Naive thymus-derived CD8-positive, alpha-beta T cell (primary cell): ENCODE measurements at regions not wholly inside any gene's neighbourhood (a gene's known extent, or its start where the extent isn't known, plus 50 kb on each side); places are given as distances from the start of the nearest gene placed in this dataset.

Experiments
- ATAC-seq, 2 donors: fragments of 150-1000 bp; cut with Tn5 transposase in 1 of 2; sonication (Bioruptor Pico), chemical (Tn5 transposase) in 1 of 2; 1 replicate in 1 of 2; 2 replicates in 1 of 2; pipeline ENCODE4 v1.10.0; 2021; ENCODE audit warnings: mild to moderate bottlenecking in 2 of 2, moderate library complexity in 2 of 2
- POLR2A ChIA-PET: fragments of 350-600 bp; sonication (Branson Sonifier 250); formaldehyde crosslinking; loops from one replicate; lab custom pipeline; 2021; ENCODE audit warnings: antibody characterized with exemption; lab: Charles Lee
- DNase-seq, 10 donors: peaks; one replicate each; pipeline versions ENCODE4 v3.0.0 to v3.0.0-alpha.2; 2020 to 2022
- H3K27ac Mint-ChIP-seq, 10 donors: one replicate each; pipeline ENCODE4 v1.8.0; 2020 to 2022; ENCODE audit warnings: mild to moderate bottlenecking in 10 of 10, mixed read lengths in 10 of 10, moderate library complexity in 4 of 10, inconsistent platforms in 1 of 10
- H3K27me3 Mint-ChIP-seq, 5 donors: one replicate each; pipeline ENCODE4 v1.8.0; 2021 to 2022; ENCODE audit warnings: mixed read lengths in 5 of 5
- H3K36me3 Mint-ChIP-seq, 3 donors: one replicate each; pipeline ENCODE4 v1.8.0; 2020 to 2022; ENCODE audit warnings: mixed read lengths in 3 of 3, mild to moderate bottlenecking in 2 of 3, inconsistent platforms in 1 of 3
- H3K4me1 Mint-ChIP-seq, 4 donors: one replicate each; pipeline ENCODE4 v1.8.0; 2021 to 2022; ENCODE audit warnings: mixed read lengths in 4 of 4
- H3K4me3 Mint-ChIP-seq, 10 donors: one replicate each; pipeline ENCODE4 v1.8.0; 2020 to 2022; ENCODE audit warnings: mild to moderate bottlenecking in 10 of 10, mixed read lengths in 10 of 10, moderate library complexity in 6 of 10, inconsistent platforms in 1 of 10
- H3K9me3 Mint-ChIP-seq, 9 donors: one replicate each; pipeline ENCODE4 v1.8.0; 2020 to 2022; ENCODE audit warnings: mixed read lengths in 9 of 9, mild to moderate bottlenecking in 3 of 9, inconsistent platforms in 1 of 9, moderate library complexity in 1 of 9

DNA sequence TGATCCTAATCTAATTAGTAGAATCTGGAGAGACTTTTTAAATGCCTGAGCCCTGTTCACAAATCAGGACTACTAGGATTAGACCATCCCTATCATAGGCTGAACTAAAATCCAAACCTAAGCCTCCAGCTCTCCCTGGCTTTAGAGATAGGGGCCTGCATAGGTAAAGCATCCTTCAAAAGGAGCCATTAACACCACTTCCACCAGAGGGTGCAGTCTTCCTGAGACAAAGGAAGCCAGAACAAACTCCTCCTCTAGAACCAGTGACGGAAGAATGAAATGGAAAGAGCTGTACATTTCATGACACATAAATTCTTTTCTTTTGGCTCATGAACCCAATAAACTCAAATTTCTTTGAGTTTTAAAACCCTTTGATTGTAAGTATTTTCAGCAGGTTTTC lies 291.2 kb upstream of the ADGRB3 start:
- POLR2A ChIA-PET, result no interaction called here
- Mint-ChIP-seq H3K4me1 (no peaks in the 10 kb centered on the region), H3K9me3 (peaks cover 0 to 12% (median 0%) of the 10 kb centered on the region in 9 donors), H3K4me3 (no peak overlapping the region), H3K36me3 (no peaks in the 10 kb centered on the region), H3K27me3 (no peaks in the 10 kb centered on the region), H3K27ac (no peak overlapping the region)
- no peak for ATAC-seq
- DNase-seq, result no peak

DNA sequence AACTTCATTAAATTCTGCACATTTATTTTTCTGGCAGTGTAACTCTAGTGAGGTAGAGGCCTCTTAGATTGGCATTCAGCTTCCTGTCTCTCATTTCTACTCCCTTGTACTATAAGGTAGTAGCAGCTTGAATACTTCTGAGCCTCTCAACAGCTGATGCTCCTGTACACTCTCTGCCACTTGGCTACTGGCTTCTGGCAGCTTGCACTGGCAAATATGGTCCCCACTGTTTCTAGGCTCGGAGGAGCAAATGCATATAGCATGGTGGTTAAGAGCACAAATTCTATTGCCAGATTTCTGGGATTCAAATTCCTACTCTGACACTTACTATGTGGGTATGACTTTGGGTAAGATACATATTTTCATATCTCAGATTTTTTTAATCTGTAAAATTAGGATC lies 292.8 kb upstream of the ADGRB3 start:
- Mint-ChIP-seq H3K9me3 (no peaks in the 10 kb centered on the region), H3K36me3 (no peaks in the 10 kb centered on the region), H3K4me1 (no peaks in the 10 kb centered on the region), H3K4me3 (no peak overlapping the region), H3K27me3 (no peaks in the 10 kb centered on the region), H3K27ac (no peak overlapping the region)
- no peak for ATAC-seq
- no peak for DNase-seq
- POLR2A ChIA-PET, result no interaction called here

DNA sequence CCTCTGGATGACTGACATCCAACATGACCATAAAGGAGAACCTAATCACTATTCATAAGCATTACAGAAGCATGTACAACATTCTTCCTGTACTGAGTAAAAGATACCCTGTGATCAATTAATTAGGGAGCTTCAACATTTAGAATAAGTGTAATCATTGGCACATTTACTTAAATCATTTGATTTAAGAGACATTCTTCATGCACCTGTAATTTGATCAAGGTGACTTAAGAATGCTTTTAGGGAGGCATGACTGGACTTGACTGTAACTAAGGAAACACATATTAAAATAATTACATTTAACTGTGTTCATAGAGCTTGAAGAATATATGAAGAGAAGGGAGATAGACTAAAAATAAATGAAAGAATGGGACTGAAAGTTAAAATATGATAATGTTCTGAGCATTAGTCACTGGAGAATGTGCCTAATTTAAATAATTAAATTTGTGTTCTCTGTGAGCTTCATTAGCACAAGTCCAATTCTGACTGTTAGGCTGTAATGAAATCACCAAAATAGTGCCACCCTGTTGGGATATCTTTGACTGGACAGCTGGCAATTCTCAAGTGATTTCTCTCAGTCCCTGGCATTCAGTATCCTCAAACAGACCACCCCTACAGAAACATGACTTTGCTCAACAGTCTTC lies 295.5 kb upstream of the ADGRB3 start:
- Mint-ChIP-seq H3K27me3 (no peaks in the 10 kb centered on the region), H3K27ac (no peak overlapping the region), H3K4me1 (no peaks in the 10 kb centered on the region), H3K36me3 (no peaks in the 10 kb centered on the region), H3K9me3 (no peaks in the 10 kb centered on the region), H3K4me3 (no peak overlapping the region)
- DNase-seq (no peak), ATAC-seq (no peak)
- POLR2A ChIA-PET, result no interaction called here

DNA sequence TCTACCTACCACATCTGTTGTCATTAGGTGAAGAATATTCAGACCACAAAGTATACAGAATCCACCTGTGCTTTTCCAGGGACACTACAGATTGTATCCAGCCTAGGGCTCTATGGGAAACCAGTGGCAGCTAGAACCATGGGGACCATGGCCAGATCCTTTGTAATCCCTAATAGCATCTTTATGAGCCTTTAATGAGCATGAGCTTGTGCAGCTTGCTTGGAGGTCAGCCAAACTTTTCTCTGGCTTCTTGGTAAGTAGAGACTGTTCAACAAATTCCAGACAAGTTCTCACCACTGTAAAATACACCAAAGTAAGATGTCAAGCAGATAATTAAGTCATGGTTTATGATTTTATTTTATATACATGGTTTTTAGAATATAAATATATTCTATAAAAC lies 301.6 kb upstream of the ADGRB3 start:
- no peak for DNase-seq
- H3K9me3 Mint-ChIP-seq, result no peaks in the 10 kb centered on the region
- H3K36me3 Mint-ChIP-seq, result no peaks in the 10 kb centered on the region
- no peak for ATAC-seq
- H3K4me3 Mint-ChIP-seq, result no peak overlapping the region
- no peaks in the 10 kb centered on the region for H3K4me1 Mint-ChIP-seq
- H3K27ac Mint-ChIP-seq, result no peak overlapping the region
- H3K27me3 Mint-ChIP-seq, result no peaks in the 10 kb centered on the region
- POLR2A ChIA-PET, result no interaction called here

DNA sequence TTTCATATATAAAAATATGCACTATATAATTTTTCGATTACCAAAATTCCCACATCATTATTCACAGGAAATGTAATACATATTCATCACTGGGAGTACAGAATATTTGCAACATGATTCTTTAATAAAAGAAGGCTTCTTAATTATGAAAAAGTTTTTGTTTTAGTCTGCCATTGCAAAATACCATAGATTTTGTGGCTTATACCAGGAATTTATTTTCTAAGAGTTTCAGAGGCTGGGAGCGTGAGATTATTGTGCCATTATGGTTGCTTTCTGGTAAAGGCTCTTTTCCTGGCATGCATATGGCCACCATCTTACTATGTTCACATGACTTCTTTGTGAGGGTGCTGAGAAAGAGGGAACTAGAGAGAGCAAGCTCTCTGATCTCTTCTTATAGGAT lies 306.9 kb upstream of the ADGRB3 start:
- Mint-ChIP-seq H3K4me3 (no peak overlapping the region), H3K36me3 (no peaks in the 10 kb centered on the region), H3K9me3 (peaks cover 0 to 2% (median 0%) of the 10 kb centered on the region in 9 donors), H3K27ac (no peak overlapping the region), H3K27me3 (no peaks in the 10 kb centered on the region), H3K4me1 (no peaks in the 10 kb centered on the region)
- no peak for ATAC-seq
- POLR2A ChIA-PET, result no interaction called here
- no peak for DNase-seq

DNA sequence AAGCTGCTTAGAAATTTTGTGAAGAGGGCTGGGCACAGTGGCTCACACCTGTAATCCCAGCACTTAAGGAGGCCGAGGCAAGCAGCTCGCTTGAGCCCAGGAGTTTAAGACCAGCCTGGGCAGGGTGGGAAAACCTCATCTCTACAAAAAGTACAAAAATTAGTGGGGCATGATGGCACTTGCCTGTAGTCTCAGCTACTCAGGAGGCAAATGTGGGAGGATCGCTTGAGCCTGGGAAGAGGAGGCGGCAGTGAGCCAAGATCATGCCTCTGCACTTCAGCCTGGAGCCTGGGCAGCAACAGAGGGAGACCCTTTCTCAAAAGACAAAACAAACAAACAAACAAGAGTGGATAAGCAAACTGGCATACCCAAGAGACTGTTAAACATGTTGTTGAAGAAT lies 308.3 kb upstream of the ADGRB3 start:
- ATAC-seq (no peak), DNase-seq (no peak)
- no peaks in the 10 kb centered on the region for H3K27me3 Mint-ChIP-seq
- no peaks in the 10 kb centered on the region for H3K4me1 Mint-ChIP-seq
- H3K27ac Mint-ChIP-seq, result no peak overlapping the region
- POLR2A ChIA-PET, result no interaction called here
- peaks cover 0 to 4% (median 0%) of the 10 kb centered on the region in 9 donors for H3K9me3 Mint-ChIP-seq
- H3K36me3 Mint-ChIP-seq, result no peaks in the 10 kb centered on the region
- no peak overlapping the region for H3K4me3 Mint-ChIP-seq

DNA sequence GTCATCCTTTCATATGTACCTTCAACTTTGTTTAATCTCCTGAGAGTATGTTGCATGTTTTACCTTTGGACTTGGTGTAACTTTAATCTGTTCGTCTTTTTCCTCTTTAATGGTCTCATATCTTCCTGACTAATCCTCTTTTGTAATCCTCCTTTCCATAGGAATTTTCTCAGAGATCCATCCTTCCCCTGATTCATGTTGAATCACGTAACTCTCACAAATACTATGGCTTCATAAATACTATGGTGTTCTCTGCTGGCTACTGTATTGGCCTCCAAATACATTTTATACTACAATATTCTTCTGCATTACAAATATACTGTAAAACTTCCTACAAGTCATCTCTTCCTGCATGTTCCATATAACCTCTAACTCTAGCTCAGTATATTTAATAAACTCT lies 317.7 kb upstream of the ADGRB3 start:
- Mint-ChIP-seq H3K27me3 (no peaks in the 10 kb centered on the region), H3K27ac (no peak overlapping the region), H3K9me3 (peaks cover 0 to 5% (median 0%) of the 10 kb centered on the region in 9 donors), H3K4me3 (no peak overlapping the region), H3K4me1 (no peaks in the 10 kb centered on the region), H3K36me3 (no peaks in the 10 kb centered on the region)
- no peak for ATAC-seq
- POLR2A ChIA-PET, result no interaction called here
- no peak for DNase-seq

DNA sequence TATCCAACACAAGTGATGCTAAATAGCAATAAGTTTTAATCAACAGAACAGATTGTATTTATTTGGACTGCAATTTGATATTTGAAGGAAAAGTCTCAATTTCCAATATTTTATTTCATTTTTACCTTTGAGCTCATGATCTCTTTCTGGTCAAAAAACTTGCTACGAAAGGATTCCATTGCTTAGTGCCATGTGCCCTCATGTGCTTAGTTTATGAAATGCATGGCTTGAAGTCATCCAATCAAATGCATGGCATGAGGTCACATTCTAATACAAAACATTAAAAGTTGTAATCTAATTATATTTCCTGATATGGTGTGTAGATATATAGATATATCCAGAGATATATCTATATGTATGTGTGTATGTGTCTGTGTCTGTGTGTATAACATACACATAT lies 321.2 kb upstream of the ADGRB3 start:
- Mint-ChIP-seq H3K36me3 (no peaks in the 10 kb centered on the region), H3K4me1 (no peaks in the 10 kb centered on the region), H3K27me3 (no peaks in the 10 kb centered on the region), H3K9me3 (peaks cover 0 to 3% (median 0%) of the 10 kb centered on the region in 9 donors), H3K27ac (no peak overlapping the region), H3K4me3 (no peak overlapping the region)
- POLR2A ChIA-PET, result no interaction called here
- ATAC-seq, result no peak
- no peak for DNase-seq

DNA sequence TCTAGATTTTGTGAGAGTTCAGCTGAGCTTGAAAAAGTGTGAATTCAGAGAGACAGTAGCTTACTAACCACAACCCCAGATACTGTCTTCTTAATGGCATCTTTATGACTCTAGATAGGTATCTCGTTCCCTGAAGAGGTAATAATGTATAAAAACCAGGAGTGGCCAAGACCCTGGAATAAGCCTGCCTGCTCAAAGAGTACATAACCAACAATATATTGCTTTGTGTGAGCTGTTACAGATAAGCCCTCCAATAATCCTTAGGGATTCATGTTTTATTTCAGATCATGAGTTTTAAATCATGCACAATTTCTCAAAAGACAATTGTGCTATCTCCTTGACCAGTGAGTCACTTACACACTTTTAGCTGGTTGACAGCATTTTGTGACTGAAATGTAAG lies 327.8 kb upstream of the ADGRB3 start:
- no peak overlapping the region for H3K4me3 Mint-ChIP-seq
- DNase-seq, result no peak

DNA sequence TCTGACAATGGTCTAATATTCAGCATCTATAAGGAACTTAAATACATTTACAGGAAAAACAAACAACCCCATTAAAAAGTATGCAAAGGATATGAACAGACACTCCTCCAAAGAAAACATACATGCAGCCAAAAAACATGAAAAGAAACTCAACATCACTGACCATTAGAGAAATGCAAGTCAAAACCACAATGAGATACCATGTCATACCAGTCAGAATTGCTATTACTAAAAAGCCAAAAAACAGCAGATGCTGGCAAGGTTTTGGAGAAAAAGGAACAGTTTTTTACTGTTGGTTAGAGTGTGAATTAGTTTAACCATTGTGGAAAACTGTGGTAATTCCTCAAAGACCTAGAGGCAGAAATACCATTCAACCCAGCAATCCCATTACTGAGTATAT lies 339.0 kb upstream of the ADGRB3 start:
- no peaks in the 10 kb centered on the region for H3K27me3 Mint-ChIP-seq
- no peak for ATAC-seq
- no peak overlapping the region for H3K27ac Mint-ChIP-seq
- POLR2A ChIA-PET, result no interaction called here
- no peaks in the 10 kb centered on the region for H3K4me1 Mint-ChIP-seq
- no peak for DNase-seq
- H3K4me3 Mint-ChIP-seq, result no peak overlapping the region
- H3K9me3 Mint-ChIP-seq, result peaks cover 2 to 46% (median 9%) of the 10 kb centered on the region in 9 donors
- no peaks in the 10 kb centered on the region for H3K36me3 Mint-ChIP-seq

More for the DNA sequence above, 327.8 kb upstream of the ADGRB3 start:
- H3K9me3 Mint-ChIP-seq, result peaks cover 0 to 15% (median 10%) of the 10 kb centered on the region in 9 donors
- H3K27me3 Mint-ChIP-seq, result no peaks in the 10 kb centered on the region
- no peak for ATAC-seq
- no peaks in the 10 kb centered on the region for H3K4me1 Mint-ChIP-seq
- H3K27ac Mint-ChIP-seq, result no peak overlapping the region
- POLR2A ChIA-PET, result no interaction called here
- peaks cover 0 to 4% (median 0%) of the 10 kb centered on the region in 3 donors for H3K36me3 Mint-ChIP-seq

DNA sequence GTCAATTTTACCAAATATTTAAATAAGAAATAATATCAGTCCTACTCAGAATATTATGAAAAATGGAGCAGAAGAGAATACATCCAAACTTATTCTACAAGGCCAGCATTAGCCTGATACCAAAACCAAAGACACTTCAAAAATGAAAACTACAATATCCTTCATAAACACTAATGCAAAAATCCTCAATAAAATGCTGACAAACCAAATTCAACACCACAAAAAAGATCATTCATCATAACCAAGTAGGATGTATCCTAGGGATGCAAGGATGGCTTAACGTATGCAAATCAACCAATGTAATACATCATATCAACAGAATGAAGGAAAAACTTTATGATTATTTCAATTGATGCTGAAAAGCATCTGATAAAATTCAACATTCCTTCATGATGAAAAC lies 352.4 kb upstream of the ADGRB3 start:
- H3K4me3 Mint-ChIP-seq, result no peak overlapping the region
- no peak overlapping the region for H3K27ac Mint-ChIP-seq
- H3K27me3 Mint-ChIP-seq, result no peaks in the 10 kb centered on the region
- DNase-seq (no peak), ATAC-seq (no peak)
- no peaks in the 10 kb centered on the region for H3K4me1 Mint-ChIP-seq
- POLR2A ChIA-PET, result no interaction called here
- H3K36me3 Mint-ChIP-seq, result no peaks in the 10 kb centered on the region
- peaks cover 0 to 27% (median 6%) of the 10 kb centered on the region in 9 donors for H3K9me3 Mint-ChIP-seq

DNA sequence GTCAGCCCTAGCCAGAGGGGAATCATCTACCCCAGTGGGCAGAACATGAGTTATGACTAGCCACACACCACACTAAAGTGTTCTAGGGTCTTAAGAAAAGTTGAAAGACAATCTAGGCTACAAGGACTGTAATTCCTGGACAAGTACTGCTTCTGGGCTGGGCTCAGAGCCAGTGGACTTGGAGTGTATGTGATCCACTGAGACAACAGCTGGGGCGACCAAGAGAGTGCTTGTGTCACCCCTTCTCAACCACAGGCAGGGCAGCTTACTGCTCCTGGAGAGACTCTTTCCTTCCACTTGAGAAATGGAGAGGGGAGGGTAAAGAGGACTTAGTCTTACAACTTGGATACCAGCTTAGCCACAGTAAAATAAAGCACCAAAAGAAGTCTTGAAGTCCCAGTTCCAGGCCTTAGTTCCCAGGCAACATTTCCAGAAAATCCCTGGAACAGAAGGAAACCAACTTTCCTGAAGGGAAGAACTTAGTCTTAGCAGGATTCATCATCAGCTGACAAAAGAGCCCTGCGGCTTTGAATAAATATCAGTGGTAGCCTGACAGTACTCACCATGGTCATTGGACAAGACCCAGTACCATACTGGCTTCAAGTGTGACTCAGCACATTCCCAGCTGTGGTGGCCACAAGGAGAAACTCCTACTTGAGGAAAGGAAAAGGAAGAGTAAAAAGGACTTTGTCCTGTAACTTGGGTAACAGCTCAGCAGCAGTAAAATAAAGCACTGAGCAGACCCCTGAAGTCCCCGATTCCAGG lies 355.1 kb upstream of the ADGRB3 start:
- POLR2A ChIA-PET, result no interaction called here
- H3K27me3 Mint-ChIP-seq, result no peaks in the 10 kb centered on the region
- no peak overlapping the region for H3K4me3 Mint-ChIP-seq
- H3K4me1 Mint-ChIP-seq, result no peaks in the 10 kb centered on the region
- ATAC-seq, result no peak
- no peaks in the 10 kb centered on the region for H3K36me3 Mint-ChIP-seq
- no peak overlapping the region for H3K27ac Mint-ChIP-seq
- peaks cover 0 to 30% (median 4%) of the 10 kb centered on the region in 9 donors for H3K9me3 Mint-ChIP-seq
- DNase-seq, result no peak

DNA sequence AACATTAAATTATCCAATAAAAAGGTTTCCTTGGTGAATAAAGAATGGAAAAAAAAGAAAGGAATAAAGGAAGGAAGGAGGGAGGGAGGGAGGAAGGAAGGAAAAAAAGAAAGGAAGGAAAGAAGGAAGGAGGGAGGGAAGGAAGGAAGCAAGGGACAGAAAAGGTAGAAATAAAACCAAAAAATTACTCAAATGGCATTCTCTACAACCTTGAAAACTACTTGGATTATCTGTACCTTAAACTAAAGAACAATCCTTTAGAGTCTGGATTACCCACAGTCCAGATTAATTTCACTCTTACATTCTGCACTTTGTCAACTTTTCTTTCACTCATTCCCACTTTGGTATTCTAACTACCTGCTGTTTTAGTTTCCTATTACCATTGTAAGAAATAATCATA lies 361.8 kb upstream of the ADGRB3 start:
- POLR2A ChIA-PET, result no interaction called here
- H3K36me3 Mint-ChIP-seq, result no peaks in the 10 kb centered on the region
- H3K27ac Mint-ChIP-seq, result no peak overlapping the region
- H3K9me3 Mint-ChIP-seq, result peaks cover 0 to 7% (median 2%) of the 10 kb centered on the region in 9 donors
- no peak overlapping the region for H3K4me3 Mint-ChIP-seq
- H3K27me3 Mint-ChIP-seq, result no peaks in the 10 kb centered on the region
- H3K4me1 Mint-ChIP-seq, result no peaks in the 10 kb centered on the region
- no peak for ATAC-seq
- DNase-seq, result no peak

DNA sequence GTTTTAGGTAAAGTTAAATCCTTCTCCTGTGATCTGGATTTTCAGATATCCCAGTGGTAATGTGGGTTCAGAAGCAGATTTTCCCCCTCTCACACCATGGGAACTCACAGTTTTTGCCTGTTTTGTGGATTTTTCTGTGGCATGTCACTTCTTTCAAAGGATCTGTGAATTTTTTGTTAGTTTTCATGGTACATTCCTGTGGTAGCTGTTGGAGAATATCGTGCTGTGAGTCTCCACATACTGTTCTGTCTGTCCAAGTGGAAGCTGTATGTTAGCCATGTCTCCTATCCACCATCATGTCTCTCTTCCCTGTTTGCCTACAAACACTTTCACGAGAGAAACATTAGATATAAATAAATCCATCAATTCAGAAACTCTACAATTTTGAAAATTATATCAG lies 378.7 kb upstream of the ADGRB3 start:
- no peaks in the 10 kb centered on the region for H3K27me3 Mint-ChIP-seq
- POLR2A ChIA-PET, result no interaction called here
- peaks cover 4 to 45% (median 12%) of the 10 kb centered on the region in 9 donors for H3K9me3 Mint-ChIP-seq
- no peak overlapping the region for H3K27ac Mint-ChIP-seq
- DNase-seq, result no peak
- H3K36me3 Mint-ChIP-seq, result peaks cover 0 to 10% (median 0%) of the 10 kb centered on the region in 3 donors
- no peak overlapping the region for H3K4me3 Mint-ChIP-seq
- H3K4me1 Mint-ChIP-seq, result no peaks in the 10 kb centered on the region
- ATAC-seq, result no peak
